ENCODE measurements at regions not wholly inside any gene's neighbourhood (a gene's known extent, or its start where the extent isn't known, plus 50 kb on each side); places are given as distances from the start of the nearest gene placed in this dataset.

- TF ChIP-seq CTCF (IDR thresholded peaks at IDR 0.05): no peak
- TF ChIP-seq EZH2 (IDR thresholded peaks at IDR 0.05): no peak
- no peak for TF ChIP-seq EZH2phosphoT487 (IDR thresholded peaks at IDR 0.05)
These were observed 693.3 kb downstream of the MED13L start for GRCh38 chr12:115584156-115584555.
